Stimulated activated naive CD8-positive, alpha-beta T cell treated with anti-CD3 and anti-CD28 coated beads, Interleukin-15, amount 100 ng/mL, for 72 hours (primary cell): ENCODE measurements at regions not wholly inside any gene's neighbourhood (a gene's known extent, or its start where the extent isn't known, plus 50 kb on each side); places are given as distances from the start of the nearest gene placed in this dataset.

Source experiments
- ATAC-seq: fragments of 150-1000 bp; cut with Tn5 transposase; 2 replicates; pipeline ENCODE4 v1.10.0; 2021; ENCODE audit warnings: mild to moderate bottlenecking, moderate library complexity
- DNase-seq, 2 donors: peaks; one replicate each; pipeline ENCODE4 v3.0.0; 2021 to 2022
- H3K27ac Mint-ChIP-seq, 2 donors: one replicate each; pipeline ENCODE4 v1.8.0; 2022; ENCODE audit warnings: mild to moderate bottlenecking in 2 of 2, mixed read lengths in 2 of 2, moderate library complexity in 2 of 2
- H3K27me3 Mint-ChIP-seq: one replicate; pipeline ENCODE4 v1.8.0; 2022; ENCODE audit warnings: mixed read lengths
- H3K4me1 Mint-ChIP-seq: one replicate; pipeline ENCODE4 v1.8.0; 2022; ENCODE audit warnings: mild to moderate bottlenecking, mixed read lengths
- H3K4me3 Mint-ChIP-seq, 2 donors: one replicate each; pipeline ENCODE4 v1.8.0; 2022; ENCODE audit warnings: mild to moderate bottlenecking in 2 of 2, mixed read lengths in 2 of 2, moderate library complexity in 1 of 2
- H3K9me3 Mint-ChIP-seq, 2 donors: one replicate each; pipeline ENCODE4 v1.8.0; 2022; ENCODE audit warnings: mixed read lengths in 2 of 2

GRCh38 chr18:6633310-6633709 lies 96.2 kb upstream of the ARHGAP28 start:
- DNase-seq (no peak), ATAC-seq (no peak)
- Mint-ChIP-seq H3K4me1 (no peaks in the 10 kb centered on the region), H3K27ac (no peak overlapping the region), H3K4me3 (no peak overlapping the region), H3K27me3 (no peaks in the 10 kb centered on the region), H3K9me3 (no peaks in the 10 kb centered on the region)

- H3K9me3 Mint-ChIP-seq = no peaks in the 10 kb centered on the region
- ATAC-seq (no peak), DNase-seq (no peak)
- H3K27me3 Mint-ChIP-seq = no peaks in the 10 kb centered on the region
- no peaks in the 10 kb centered on the region for H3K4me1 Mint-ChIP-seq
- no peak overlapping the region for H3K4me3 Mint-ChIP-seq
- no peak overlapping the region for H3K27ac Mint-ChIP-seq
Measured at GRCh38 chr18:6636091-6636490, 93.4 kb upstream of the ARHGAP28 start.

GRCh38 chr18:6638447-6638846 lies 91.1 kb upstream of the ARHGAP28 start:
- Mint-ChIP-seq H3K9me3 (peaks cover 0 to 8% of the 10 kb centered on the region in 2 donors), H3K27ac (no peak overlapping the region), H3K4me3 (no peak overlapping the region), H3K27me3 (no peaks in the 10 kb centered on the region), H3K4me1 (no peaks in the 10 kb centered on the region)
- DNase-seq (no peak), ATAC-seq (no peak)

GRCh38 chr18:6639305-6639704 lies 90.2 kb upstream of the ARHGAP28 start:
- Mint-ChIP-seq H3K4me1 (no peaks in the 10 kb centered on the region), H3K4me3 (no peak overlapping the region), H3K27ac (no peak overlapping the region), H3K27me3 (no peaks in the 10 kb centered on the region), H3K9me3 (peaks cover 6 to 8% of the 10 kb centered on the region in 2 donors)
- ATAC-seq = no peak
- DNase-seq = no peak

GRCh38 chr18:6644836-6645627 lies 84.5 kb upstream of the ARHGAP28 start:
- ATAC-seq = no peak
- H3K4me3 Mint-ChIP-seq = no peak overlapping the region

GRCh38 chr18:6646801-6647200 lies 82.7 kb upstream of the ARHGAP28 start:
- H3K4me3 Mint-ChIP-seq = no peak overlapping the region
- no peak for DNase-seq
- H3K4me1 Mint-ChIP-seq = no peaks in the 10 kb centered on the region
- no peak overlapping the region for H3K27ac Mint-ChIP-seq
- no peaks in the 10 kb centered on the region for H3K27me3 Mint-ChIP-seq
- peaks cover 18 to 37% of the 10 kb centered on the region in 2 donors for H3K9me3 Mint-ChIP-seq
- no peak for ATAC-seq

More at GRCh38 chr18:6644836-6645627, 84.5 kb upstream of the ARHGAP28 start:
- Mint-ChIP-seq H3K27ac (no peak overlapping the region), H3K27me3 (no peaks in the 10 kb centered on the region), H3K9me3 (peaks cover 18 to 31% of the 10 kb centered on the region in 2 donors), H3K4me1 (no peaks in the 10 kb centered on the region)
- no peak for DNase-seq

- DNase-seq (no peak), ATAC-seq (no peak)
- H3K9me3 Mint-ChIP-seq = peaks cover 27 to 29% of the 10 kb centered on the region in 2 donors
- no peak overlapping the region for H3K27ac Mint-ChIP-seq
- H3K4me1 Mint-ChIP-seq = no peaks in the 10 kb centered on the region
- H3K4me3 Mint-ChIP-seq = no peak overlapping the region
- H3K27me3 Mint-ChIP-seq = no peaks in the 10 kb centered on the region
Measured at GRCh38 chr18:6648581-6648980, 80.9 kb upstream of the ARHGAP28 start.

- H3K4me3 Mint-ChIP-seq = no peak overlapping the region
- H3K27ac Mint-ChIP-seq = no peak overlapping the region
- DNase-seq (no peak), ATAC-seq (no peak)
- H3K27me3 Mint-ChIP-seq = no peaks in the 10 kb centered on the region
- no peaks in the 10 kb centered on the region for H3K4me1 Mint-ChIP-seq
- H3K9me3 Mint-ChIP-seq = peaks cover 19 to 29% of the 10 kb centered on the region in 2 donors
Measured at GRCh38 chr18:6649421-6650126, 79.9 kb upstream of the ARHGAP28 start.

GRCh38 chr18:6650127-6650507 lies 79.4 kb upstream of the ARHGAP28 start:
- ATAC-seq = no peak
- Mint-ChIP-seq H3K27me3 (no peaks in the 10 kb centered on the region), H3K27ac (no peak overlapping the region), H3K4me1 (no peaks in the 10 kb centered on the region), H3K4me3 (no peak overlapping the region), H3K9me3 (peaks cover 18 to 29% of the 10 kb centered on the region in 2 donors)
- DNase-seq = no peak

GRCh38 chr18:6650747-6651146 lies 78.8 kb upstream of the ARHGAP28 start:
- DNase-seq = no peak
- no peak overlapping the region for H3K4me3 Mint-ChIP-seq
- no peak for ATAC-seq

GRCh38 chr18:6652098-6652497 lies 77.4 kb upstream of the ARHGAP28 start:
- DNase-seq = no peak
- H3K4me3 Mint-ChIP-seq = no peak overlapping the region
- H3K27me3 Mint-ChIP-seq = no peaks in the 10 kb centered on the region
- H3K9me3 Mint-ChIP-seq = peaks cover 18 to 28% of the 10 kb centered on the region in 2 donors
- H3K27ac Mint-ChIP-seq = peak overlapping the region in 1 of 2 donors; percentile 8
- no peak for ATAC-seq
- no peaks in the 10 kb centered on the region for H3K4me1 Mint-ChIP-seq

More at GRCh38 chr18:6650747-6651146, 78.8 kb upstream of the ARHGAP28 start:
- Mint-ChIP-seq H3K9me3 (peaks cover 24 to 33% of the 10 kb centered on the region in 2 donors), H3K27me3 (no peaks in the 10 kb centered on the region), H3K27ac (no peak overlapping the region), H3K4me1 (no peaks in the 10 kb centered on the region)

- Mint-ChIP-seq H3K9me3 (peaks cover 18% of the 10 kb centered on the region in 2 donors), H3K27me3 (no peaks in the 10 kb centered on the region), H3K4me3 (no peak overlapping the region), H3K27ac (no peak overlapping the region), H3K4me1 (no peaks in the 10 kb centered on the region)
- no peak for DNase-seq
- no peak for ATAC-seq
Measured at GRCh38 chr18:6653880-6654279, 75.6 kb upstream of the ARHGAP28 start.

GRCh38 chr18:6659963-6660725 lies 69.4 kb upstream of the ARHGAP28 start:
- Mint-ChIP-seq H3K4me1 (no peaks in the 10 kb centered on the region), H3K4me3 (no peak overlapping the region), H3K27me3 (no peaks in the 10 kb centered on the region), H3K27ac (no peak overlapping the region), H3K9me3 (peaks cover 9 to 12% of the 10 kb centered on the region in 2 donors)
- no peak for ATAC-seq
- no peak for DNase-seq

- no peak overlapping the region for H3K4me3 Mint-ChIP-seq
- H3K9me3 Mint-ChIP-seq = no peaks in the 10 kb centered on the region
- ATAC-seq (no peak), DNase-seq (no peak)
- H3K27me3 Mint-ChIP-seq = no peaks in the 10 kb centered on the region
- no peaks in the 10 kb centered on the region for H3K4me1 Mint-ChIP-seq
- no peak overlapping the region for H3K27ac Mint-ChIP-seq
Measured at GRCh38 chr18:6661692-6662415, 67.7 kb upstream of the ARHGAP28 start.

GRCh38 chr18:6666012-6666685 lies 63.4 kb upstream of the ARHGAP28 start:
- Mint-ChIP-seq H3K9me3 (no peaks in the 10 kb centered on the region), H3K27ac (no peak overlapping the region), H3K27me3 (no peaks in the 10 kb centered on the region), H3K4me1 (no peaks in the 10 kb centered on the region), H3K4me3 (no peak overlapping the region)
- ATAC-seq = no peak
- no peak for DNase-seq
